ENCODE measurements at regions not wholly inside any gene's neighbourhood (a gene's known extent, or its start where the extent isn't known, plus 50 kb on each side); places are given as distances from the start of the nearest gene placed in this dataset.

- no peak for ATAC-seq
- TF ChIP-seq OSR1 (CRISPR knock-in tag; IDR thresholded peaks at IDR 0.05): no peak
- TF ChIP-seq, protein P1, sequence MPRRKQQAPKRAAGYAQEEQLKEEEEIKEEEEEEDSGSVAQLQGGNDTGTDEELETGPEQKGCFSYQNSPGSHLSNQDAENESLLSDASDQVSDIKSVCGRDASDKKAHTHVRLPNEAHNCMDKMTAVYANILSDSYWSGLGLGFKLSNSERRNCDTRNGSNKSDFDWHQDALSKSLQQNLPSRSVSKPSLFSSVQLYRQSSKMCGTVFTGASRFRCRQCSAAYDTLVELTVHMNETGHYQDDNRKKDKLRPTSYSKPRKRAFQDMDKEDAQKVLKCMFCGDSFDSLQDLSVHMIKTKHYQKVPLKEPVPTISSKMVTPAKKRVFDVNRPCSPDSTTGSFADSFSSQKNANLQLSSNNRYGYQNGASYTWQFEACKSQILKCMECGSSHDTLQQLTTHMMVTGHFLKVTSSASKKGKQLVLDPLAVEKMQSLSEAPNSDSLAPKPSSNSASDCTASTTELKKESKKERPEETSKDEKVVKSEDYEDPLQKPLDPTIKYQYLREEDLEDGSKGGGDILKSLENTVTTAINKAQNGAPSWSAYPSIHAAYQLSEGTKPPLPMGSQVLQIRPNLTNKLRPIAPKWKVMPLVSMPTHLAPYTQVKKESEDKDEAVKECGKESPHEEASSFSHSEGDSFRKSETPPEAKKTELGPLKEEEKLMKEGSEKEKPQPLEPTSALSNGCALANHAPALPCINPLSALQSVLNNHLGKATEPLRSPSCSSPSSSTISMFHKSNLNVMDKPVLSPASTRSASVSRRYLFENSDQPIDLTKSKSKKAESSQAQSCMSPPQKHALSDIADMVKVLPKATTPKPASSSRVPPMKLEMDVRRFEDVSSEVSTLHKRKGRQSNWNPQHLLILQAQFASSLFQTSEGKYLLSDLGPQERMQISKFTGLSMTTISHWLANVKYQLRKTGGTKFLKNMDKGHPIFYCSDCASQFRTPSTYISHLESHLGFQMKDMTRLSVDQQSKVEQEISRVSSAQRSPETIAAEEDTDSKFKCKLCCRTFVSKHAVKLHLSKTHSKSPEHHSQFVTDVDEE (CRISPR knock-in tag; IDR thresholded peaks at IDR 0.05): no peak
- no peak for TF ChIP-seq TCF4 (CRISPR knock-in tag; IDR thresholded peaks at IDR 0.05; ENCODE audit: borderline replicate concordance)
- TF ChIP-seq ZNF8 (CRISPR knock-in tag; IDR thresholded peaks at IDR 0.05): no peak
- TF ChIP-seq PPARA (CRISPR knock-in tag; IDR thresholded peaks at IDR 0.05; ENCODE audit: borderline replicate concordance): no peak
- TF ChIP-seq SNAI2 (CRISPR knock-in tag; IDR thresholded peaks at IDR 0.05): no peak
- TF ChIP-seq, protein P2, sequence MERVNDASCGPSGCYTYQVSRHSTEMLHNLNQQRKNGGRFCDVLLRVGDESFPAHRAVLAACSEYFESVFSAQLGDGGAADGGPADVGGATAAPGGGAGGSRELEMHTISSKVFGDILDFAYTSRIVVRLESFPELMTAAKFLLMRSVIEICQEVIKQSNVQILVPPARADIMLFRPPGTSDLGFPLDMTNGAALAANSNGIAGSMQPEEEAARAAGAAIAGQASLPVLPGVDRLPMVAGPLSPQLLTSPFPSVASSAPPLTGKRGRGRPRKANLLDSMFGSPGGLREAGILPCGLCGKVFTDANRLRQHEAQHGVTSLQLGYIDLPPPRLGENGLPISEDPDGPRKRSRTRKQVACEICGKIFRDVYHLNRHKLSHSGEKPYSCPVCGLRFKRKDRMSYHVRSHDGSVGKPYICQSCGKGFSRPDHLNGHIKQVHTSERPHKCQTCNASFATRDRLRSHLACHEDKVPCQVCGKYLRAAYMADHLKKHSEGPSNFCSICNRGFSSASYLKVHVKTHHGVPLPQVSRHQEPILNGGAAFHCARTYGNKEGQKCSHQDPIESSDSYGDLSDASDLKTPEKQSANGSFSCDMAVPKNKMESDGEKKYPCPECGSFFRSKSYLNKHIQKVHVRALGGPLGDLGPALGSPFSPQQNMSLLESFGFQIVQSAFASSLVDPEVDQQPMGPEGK (CRISPR knock-in tag; IDR thresholded peaks at IDR 0.05; ENCODE audit: borderline replicate concordance): no peak
Measured at GRCh38 chr13:70894258-70894657, 786.0 kb upstream of the KLHL1 start.

DNA sequence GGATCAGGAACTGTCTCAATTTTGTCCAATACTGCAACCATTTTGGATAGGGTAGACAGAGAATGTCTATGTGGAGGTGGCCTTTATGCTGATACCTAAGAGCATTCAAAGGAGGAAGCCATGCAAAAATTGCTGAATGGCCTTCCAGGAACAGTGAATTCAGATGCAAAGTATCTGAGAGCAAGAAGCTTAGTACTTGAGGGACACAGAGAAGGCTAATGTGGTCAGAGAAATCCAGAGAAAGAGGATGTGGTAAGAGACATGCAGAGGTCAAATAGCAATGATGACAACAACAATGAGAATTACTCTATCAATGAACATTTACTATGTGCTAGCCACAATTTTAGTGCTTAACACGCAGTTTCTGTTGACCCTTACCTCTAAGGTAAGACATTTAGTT lies 785.6 kb upstream of the KLHL1 start:
- ATAC-seq: no peak
- TF ChIP-seq, protein P3, sequence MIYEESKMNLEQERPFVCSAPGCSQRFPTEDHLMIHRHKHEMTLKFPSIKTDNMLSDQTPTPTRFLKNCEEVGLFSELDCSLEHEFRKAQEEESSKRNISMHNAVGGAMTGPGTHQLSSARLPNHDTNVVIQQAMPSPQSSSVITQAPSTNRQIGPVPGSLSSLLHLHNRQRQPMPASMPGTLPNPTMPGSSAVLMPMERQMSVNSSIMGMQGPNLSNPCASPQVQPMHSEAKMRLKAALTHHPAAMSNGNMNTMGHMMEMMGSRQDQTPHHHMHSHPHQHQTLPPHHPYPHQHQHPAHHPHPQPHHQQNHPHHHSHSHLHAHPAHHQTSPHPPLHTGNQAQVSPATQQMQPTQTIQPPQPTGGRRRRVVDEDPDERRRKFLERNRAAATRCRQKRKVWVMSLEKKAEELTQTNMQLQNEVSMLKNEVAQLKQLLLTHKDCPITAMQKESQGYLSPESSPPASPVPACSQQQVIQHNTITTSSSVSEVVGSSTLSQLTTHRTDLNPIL (CRISPR knock-in tag; IDR thresholded peaks at IDR 0.05; ENCODE audit: low read depth): no peak
- no peak for TF ChIP-seq BACH2 (CRISPR knock-in tag; IDR thresholded peaks at IDR 0.05; ENCODE audit: borderline replicate concordance)
- no peak for TF ChIP-seq ZFP3 (CRISPR knock-in tag; IDR thresholded peaks at IDR 0.05)
- TF ChIP-seq ESRRG (CRISPR knock-in tag; IDR thresholded peaks at IDR 0.05): no peak
- TF ChIP-seq ZC3H10 (CRISPR knock-in tag; IDR thresholded peaks at IDR 0.05): no peak
- no peak for TF ChIP-seq PPARA (CRISPR knock-in tag; IDR thresholded peaks at IDR 0.05; ENCODE audit: borderline replicate concordance)
- TF ChIP-seq, protein P2 (CRISPR knock-in tag; IDR thresholded peaks at IDR 0.05; ENCODE audit: borderline replicate concordance): no peak
- no peak for TF ChIP-seq OSR1 (CRISPR knock-in tag; IDR thresholded peaks at IDR 0.05)
- no peak for TF ChIP-seq CSDC2 (CRISPR knock-in tag; IDR thresholded peaks at IDR 0.05)
- TF ChIP-seq TOX (CRISPR knock-in tag; IDR thresholded peaks at IDR 0.05; ENCODE audit: borderline replicate concordance): no peak
- TF ChIP-seq ZNF8 (CRISPR knock-in tag; IDR thresholded peaks at IDR 0.05): no peak
- no peak for TF ChIP-seq ZNF70 (CRISPR knock-in tag; IDR thresholded peaks at IDR 0.05)

GRCh38 chr13:70890289-70890688 lies 782.0 kb upstream of the KLHL1 start:
- no peak for ATAC-seq
- TF ChIP-seq, protein P4, sequence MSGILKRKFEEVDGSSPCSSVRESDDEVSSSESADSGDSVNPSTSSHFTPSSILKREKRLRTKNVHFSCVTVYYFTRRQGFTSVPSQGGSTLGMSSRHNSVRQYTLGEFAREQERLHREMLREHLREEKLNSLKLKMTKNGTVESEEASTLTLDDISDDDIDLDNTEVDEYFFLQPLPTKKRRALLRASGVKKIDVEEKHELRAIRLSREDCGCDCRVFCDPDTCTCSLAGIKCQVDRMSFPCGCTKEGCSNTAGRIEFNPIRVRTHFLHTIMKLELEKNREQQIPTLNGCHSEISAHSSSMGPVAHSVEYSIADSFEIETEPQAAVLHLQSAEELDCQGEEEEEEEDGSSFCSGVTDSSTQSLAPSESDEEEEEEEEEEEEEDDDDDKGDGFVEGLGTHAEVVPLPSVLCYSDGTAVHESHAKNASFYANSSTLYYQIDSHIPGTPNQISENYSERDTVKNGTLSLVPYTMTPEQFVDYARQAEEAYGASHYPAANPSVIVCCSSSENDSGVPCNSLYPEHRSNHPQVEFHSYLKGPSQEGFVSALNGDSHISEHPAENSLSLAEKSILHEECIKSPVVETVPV (CRISPR knock-in tag; IDR thresholded peaks at IDR 0.05): no peak
- TF ChIP-seq CSDC2 (CRISPR knock-in tag; IDR thresholded peaks at IDR 0.05) (no peak), TCF4 (CRISPR knock-in tag; IDR thresholded peaks at IDR 0.05; ENCODE audit: borderline replicate concordance) (no peak), ISL1 (CRISPR knock-in tag; IDR thresholded peaks at IDR 0.05) (no peak), ZNF8 (CRISPR knock-in tag; IDR thresholded peaks at IDR 0.05) (no peak), ESRRG (CRISPR knock-in tag; IDR thresholded peaks at IDR 0.05) (no peak), ZNF565 (CRISPR knock-in tag; conservative IDR thresholded peaks at IDR 0.05; ENCODE audit: low read depth) (no peak), RARB (CRISPR knock-in tag; IDR thresholded peaks at IDR 0.05) (no peak), ZC3H10 (CRISPR knock-in tag; IDR thresholded peaks at IDR 0.05) (no peak), TOX (CRISPR knock-in tag; IDR thresholded peaks at IDR 0.05; ENCODE audit: borderline replicate concordance) (no peak), OSR1 (CRISPR knock-in tag; IDR thresholded peaks at IDR 0.05) (no peak)
- TF ChIP-seq, protein P2 (CRISPR knock-in tag; IDR thresholded peaks at IDR 0.05; ENCODE audit: borderline replicate concordance): no peak
- TF ChIP-seq, protein P3 (CRISPR knock-in tag; IDR thresholded peaks at IDR 0.05; ENCODE audit: low read depth): no peak

Measured in SK-N-SH treated with all-trans-retinoic acid at 6 μM for 48 hours (cell line).